HG03280 (cell line): ENCODE measurements at regions not wholly inside any gene's neighbourhood (a gene's known extent, or its start where the extent isn't known, plus 50 kb on each side); places are given as distances from the start of the nearest gene placed in this dataset.

Experiments used
- ATAC-seq: cut with Tn5 transposase; IDR thresholded peaks from one replicate; pipeline ENCODE4 v1.9.1; 2021; ENCODE audit warnings: mild to moderate bottlenecking, moderate library complexity; ENCODE audit not compliant: unreplicated experiment

DNA sequence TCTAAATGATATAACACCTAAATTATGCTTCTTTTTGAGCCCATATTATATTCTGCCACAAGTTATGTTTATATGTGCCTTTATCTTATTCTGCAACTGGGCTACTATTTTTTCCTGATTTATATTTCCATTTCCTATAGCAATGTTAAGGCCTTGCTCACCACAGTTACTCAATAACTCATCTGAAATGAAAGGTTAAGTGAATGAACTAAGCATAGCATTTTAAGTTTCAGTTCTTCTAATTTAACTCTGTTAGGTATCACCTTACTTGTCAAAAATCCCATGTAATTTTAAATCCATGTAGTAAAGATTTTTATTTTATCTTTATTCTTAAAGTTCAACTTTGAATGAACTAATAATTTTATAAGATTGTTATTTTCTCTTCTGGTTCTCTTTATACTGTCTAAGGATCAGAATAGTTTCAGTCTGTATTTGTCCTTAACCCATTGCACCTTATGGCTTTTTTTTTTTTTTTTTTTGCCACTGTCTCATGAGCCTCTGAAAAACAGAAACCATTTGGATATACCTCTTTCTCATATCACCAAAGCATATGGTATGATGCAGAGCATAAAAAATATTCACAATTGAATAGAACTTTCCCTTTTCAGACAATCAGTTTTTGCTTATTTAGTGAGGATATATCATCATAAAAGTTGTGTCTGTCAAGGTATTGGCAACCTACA is 301.8 kb upstream of the ZWINT start:
- ATAC-seq = no peak

DNA sequence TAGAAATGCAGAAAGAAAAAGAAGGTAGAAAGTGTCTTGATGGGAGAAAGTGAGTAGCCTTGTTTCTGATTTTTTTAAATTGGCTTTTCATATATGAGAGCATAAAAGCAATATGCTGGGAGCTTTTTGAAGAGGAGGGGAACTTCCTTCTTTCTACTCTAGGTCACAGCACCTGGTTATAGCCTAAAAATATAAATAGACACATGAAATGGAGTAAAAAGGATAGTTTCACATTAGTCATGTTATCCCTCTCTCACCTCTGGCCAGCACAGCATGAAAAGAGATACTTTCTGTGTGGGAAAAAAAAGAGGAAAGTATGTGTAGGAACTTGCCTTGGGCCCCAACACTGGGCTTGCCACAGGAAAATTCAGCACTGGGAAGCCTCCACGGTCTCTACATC is 292.2 kb upstream of the ZWINT start:
- ATAC-seq = no peak

DNA sequence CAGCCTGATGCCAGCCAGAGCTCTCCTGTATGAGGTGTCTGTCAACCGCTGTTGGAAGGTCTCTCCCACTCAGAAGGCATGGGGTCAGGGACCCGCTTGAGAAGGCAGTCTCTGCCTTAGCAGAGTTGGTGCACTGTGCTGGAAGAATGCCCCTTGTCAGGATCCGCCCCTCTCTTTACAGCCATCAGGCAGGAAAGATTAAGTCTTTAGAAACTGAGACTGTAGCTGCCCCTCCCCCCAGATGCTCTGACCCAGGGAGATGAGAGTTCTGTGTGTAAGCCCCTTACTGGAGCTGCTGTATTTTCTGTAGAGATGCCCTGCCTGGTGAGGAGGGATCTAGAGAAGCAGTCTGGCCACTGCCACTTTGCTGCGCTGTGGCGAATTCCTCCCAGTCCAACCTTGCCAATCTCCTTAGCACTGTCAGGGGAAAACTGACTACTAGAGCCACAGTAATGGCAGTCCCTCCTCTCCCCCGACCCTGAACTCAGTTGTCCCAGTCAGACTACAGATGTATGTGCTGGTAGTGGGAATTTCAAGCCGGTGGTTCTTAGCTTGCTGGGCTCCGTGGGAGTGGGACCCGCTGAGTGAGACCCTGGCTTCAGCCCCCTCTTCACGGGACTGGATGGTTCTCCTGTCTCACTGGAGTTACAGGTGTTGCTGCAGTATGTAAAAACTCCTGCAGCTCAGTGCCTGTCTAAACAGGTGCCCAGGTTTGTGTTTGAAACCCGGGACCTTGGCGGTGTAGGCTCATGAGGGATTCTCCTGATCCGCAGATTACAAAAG is 285.5 kb upstream of the ZWINT start:
- no peak for ATAC-seq

DNA sequence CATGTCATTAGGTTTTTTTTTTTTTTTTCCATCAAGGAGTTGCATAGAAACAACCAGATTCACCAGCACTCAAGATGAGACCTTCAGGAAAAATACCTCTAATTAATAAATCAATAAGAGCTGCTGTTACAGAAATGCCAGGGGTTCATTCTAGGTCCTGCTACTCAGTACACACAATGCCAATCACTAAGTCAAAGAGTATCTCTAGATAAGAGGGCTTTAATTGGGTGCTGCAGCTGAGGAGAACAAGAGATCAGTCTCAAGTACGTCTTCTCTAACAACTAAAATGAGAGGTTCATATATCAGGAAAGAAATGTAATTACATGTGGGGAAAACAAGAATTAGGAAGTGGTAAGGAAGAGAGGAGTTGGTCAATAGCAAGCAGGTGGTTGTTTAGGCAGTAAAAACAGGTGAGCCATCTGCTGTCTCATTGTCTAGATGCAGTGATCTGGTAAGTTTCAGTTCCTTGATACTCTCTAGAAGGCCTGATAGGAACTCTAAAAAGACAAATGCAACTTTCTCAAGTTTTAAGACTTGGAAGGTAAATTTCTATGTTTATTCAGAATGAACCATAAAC is 272.9 kb upstream of the ZWINT start:
- ATAC-seq = peak; percentile 91

DNA sequence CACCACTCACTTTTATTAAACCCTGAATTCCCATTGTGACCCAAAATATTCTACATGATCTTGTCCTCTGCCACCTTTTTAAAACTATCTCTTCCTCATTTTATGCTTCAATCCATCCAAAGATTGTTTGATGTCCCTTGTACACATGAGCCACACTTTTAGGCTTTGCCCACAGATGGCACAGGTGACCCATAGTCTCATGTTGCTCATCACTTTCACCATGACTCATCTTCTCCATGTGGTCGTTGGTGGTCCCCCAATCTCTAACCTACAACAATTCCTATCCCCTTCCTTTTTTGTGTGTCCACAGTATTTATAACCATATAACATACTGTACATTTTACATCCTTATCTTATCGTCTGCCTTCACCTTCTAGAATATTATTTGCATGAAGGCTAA is 271.5 kb upstream of the ZWINT start:
- no peak for ATAC-seq

DNA sequence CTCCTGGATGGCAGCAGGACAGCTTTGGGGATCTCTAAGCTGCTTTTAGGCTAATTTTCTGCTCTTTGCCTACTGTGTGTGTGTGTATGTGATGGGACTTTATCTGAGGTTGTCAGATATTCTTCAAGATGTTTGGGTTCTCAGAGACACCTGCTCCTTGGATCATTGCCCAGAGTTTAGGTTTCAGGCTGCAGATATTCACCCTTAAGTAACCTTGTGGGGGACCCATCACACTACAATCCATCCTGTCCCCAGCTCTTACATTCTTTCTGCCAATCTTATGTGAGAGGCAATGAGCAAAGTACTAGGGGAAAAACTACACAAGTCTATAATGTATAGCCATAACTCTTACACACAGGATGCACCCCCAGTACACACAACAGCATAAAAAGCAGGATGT is 263.0 kb upstream of the ZWINT start:
- ATAC-seq = no peak

DNA sequence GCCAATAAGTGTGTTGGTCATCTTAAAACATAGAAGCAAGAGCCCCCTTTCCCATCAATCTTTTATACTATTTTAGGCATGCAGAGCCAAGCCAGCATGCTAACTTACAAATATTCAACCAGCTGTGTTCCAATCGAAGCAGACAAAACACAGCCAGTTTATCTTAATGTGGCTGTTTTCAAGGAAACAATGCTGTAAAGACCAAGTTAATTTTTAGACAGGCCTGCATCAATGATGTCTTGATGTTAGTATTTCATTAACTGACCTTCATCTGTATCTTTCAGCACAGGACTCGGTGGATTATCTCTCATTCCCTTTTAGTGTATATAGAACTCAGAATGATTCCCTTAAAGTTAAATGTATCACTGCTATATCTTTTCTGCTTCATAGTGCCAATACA is 262.0 kb upstream of the ZWINT start:
- no peak for ATAC-seq

DNA sequence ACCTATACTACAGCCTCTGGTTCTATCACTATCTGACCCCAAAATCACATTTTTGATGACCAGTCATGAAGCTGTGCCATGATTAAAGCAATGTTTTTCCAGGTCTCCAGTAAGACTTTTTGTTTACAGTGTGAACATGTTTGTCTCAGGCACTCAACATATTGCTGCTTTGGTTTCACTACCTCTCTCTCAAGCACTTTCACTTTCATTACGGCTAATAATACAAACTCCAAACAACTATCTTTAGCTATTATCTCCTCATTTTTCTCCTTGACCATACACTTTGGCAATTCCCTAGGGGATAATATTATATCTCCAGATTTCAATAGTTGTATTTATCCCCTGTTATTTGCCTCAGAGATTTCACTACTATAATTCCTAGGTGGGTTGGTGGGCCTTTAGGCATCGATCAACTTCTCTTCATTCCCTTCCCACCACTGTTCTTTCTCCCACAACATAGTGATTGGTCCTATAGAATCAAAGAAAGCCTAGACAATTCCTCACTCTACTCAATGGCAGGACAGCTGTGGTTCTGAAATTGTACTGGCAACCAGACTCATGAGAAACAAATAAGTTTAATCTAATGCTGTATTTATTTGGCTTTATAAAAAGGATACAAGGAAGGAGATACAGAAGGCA is 261.4 kb upstream of the ZWINT start:
- ATAC-seq = peak; percentile 74

DNA sequence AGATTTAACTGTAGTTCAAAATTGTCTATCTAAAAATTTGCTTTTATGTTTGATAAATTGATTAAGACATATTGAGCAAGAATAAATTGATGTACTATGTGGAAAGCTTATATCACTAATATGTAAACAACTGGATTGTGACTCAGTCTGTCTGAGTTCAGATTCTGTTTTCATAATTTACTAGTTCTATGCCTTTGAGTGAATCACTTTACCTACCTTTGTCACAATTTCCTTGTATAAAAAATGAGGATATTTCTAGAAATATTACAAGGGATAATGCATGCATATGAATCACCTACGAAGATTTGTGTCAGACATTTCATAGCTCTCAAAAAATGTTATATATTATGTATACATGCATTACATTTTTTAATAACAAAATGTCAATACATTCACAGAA is 245.1 kb upstream of the ZWINT start:
- ATAC-seq = no peak

DNA sequence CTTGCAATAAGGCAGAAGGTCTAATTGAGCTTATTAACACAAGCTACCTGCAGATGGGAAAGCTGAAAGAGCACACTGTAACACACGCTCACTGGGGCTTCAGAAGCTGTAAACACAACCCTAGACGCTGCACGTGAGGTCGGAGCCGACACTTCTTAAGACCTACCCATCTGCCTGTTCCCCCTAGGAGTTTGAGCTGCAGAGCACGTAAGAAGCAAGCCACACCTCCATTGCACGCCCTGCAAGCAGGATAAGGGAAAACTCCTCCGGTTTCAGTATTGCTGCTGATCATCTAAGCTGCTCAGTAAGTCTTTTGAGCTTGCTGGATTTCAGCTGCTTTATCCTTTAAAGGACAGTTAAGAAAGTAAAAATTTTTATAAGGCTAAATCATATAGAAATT is 244.0 kb upstream of the ZWINT start:
- ATAC-seq = no peak

DNA sequence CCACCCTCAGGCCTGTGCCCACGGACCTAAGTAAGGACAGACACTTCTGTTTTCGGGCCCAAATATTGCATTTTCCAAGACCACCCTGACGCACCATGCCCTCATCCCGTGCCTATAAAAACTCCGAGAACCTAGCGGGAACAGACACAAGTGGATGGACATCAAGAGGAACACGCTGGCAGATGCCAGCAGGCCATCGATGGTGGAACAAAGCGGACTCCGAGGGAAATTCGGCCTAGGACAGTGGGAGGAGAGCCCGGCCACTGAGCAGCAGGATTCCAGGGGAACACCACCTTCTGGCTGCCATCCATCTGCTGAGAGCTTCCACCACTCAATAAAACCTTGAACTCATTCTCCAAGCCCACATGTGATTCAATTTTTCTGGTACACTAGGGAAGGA is 243.6 kb upstream of the ZWINT start:
- no peak for ATAC-seq

DNA sequence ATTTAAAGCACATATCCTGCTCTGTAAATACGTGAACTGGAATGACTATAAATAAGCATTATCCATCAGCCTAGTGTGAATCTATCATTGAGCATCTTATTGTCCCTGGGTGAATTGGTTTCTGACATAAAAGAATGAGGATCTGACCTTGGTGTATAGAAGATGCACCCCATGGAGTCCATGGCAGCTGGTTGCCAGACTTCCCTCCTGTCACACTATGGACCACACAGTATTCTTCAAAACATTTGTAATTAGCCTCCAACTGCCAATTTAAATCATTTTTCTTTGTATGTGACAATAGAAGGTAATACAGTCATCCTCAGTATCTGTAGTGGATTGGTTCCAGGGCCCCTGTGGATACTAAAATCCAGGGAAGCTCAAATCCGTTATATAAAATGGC is 238.1 kb upstream of the ZWINT start:
- ATAC-seq = no peak

DNA sequence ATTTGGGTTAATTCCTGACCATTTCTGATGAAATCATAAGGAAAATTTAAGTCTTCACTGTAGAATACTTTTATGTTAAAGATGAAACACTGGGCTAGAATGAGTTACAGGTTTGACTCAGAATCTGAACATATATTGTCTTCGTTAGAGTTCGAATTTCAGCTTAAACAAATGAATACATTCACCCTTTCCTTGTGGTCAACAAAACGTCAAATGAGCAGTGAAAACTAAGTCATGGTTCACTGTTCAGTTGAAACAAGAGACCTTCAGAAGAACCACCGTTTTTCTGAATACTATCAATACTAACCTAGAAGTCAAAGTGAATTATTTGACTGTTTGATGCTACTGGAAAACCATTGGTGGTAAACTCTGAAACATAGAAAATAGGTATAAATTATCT is 235.2 kb upstream of the ZWINT start:
- ATAC-seq = no peak

DNA sequence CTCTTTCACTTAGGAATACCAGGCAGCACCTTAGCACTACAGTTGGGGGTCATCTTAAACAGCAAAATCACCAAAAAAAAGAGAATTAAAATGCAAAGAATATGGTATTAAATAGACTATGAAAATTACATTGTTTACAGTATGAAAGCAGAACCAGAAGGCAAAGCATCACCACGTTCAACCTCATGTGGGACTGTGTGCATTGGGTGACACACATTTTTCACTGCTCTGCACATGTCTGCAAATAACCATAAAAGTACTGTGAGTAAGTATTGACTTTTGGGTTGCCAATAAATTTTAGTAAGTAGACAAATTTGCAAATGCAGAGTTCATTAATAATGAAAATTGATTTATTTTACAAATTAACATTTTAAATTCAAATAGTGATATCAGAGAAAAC is 232.1 kb upstream of the ZWINT start:
- ATAC-seq = no peak

DNA sequence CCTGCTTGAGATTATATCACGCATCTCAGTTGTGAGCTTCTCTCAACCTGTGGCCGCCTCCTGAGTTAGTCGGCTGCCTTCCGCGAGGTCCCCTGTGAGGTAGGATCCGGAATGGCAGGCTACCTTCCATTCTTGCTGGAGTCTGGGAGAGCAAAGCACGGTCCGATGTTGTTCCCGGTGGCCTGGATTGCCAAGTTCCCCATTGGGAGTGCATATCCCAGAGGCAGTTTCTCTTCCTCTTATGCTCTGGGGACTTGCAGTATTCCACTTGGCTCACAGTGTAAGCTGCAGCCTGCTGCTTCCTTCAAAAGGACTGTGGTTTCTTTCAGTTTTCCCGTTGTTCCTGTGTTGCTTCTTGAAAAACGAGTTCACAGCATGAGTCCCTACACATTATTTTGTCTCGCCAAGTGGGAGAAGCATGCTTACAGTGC is 225.4 kb upstream of the ZWINT start:
- no peak for ATAC-seq

DNA sequence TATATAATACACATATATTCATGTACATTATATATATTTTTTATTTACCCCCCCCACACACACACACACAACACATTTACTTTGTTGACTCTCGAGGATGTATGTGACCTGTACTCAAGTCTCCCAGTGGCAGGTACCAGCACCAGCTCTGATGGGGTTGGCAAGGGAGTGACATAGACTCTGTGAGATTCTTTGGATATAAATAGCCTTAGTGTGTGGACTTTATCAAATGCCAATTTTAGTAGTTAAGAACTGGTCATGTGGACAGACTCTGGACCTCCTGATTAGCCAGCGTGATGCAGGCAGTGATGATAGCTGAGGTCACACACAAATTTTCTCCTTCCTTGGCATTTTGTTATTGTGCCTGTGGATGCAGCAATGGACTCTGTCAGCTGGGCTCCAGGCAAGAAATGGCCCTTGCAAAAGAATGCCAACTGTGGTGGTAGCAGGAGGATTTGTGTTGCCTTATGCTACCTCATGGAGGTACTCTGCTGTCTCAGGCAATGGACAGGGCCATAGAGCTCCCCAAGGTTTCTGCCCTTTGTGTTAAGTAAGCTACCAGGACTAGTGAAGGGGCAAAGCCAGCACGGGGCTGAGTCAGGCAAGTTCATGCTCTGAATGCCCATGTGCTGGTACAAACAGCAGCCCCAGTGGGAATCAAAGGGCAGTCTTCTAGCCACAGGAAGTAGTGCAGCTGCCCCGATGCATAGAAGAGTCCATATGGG is 224.6 kb upstream of the ZWINT start:
- no peak for ATAC-seq

DNA sequence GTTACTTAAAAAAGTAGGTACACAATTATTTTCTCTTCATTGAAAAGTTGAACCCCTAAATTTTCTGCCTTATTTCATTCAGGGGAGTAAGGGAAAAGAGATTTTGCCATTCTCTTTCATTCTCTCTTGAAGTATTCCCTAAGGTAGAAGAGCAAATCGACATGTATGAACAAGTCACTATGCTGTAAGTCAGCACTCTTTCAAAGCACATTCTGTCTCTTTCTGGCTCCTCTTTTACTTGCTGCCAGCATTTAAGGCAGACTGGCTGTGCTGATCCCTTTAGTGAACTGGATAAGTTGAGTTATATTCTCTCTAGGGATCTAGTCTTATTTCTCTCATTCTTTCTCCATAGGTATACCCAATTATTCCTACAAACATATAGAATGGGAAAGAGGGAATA is 222.3 kb upstream of the ZWINT start:
- ATAC-seq = no peak

DNA sequence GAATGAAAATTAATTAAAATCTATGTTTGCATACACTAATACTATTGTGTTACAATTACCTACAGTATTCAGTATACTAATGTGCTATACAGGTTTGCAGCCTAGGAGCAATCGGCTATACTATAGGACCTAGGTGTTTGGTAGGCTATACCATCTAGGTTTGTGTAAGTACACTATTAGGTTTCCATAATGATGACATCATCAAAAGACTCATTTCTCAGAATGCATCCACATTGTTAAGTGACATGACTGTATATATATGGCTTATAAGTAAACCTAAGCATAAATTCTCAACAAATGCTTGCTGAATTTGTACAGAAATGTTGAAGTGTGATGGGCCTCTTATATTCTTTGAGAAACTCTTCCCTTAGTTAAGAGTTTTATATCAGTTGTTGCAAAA is 206.5 kb upstream of the ZWINT start:
- ATAC-seq = no peak

DNA sequence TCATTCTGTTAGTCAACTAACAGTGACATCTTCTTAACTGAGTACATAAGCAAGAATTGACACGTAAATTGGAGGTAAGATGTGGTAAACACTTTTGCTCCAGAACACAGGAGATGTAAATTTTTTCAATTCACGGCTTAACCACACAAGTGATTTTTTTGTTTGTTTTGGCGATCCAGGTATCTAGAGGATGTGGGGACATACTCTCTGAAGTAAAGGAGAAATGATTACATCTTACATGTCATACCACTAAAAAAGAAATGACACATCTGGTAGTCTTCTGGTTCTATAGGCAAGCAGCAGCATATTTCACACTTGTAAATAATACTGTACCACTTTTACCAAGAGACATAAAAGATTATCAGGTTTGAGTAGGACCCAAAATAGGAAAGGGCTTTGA is 200.3 kb upstream of the ZWINT start:
- ATAC-seq = no peak

DNA sequence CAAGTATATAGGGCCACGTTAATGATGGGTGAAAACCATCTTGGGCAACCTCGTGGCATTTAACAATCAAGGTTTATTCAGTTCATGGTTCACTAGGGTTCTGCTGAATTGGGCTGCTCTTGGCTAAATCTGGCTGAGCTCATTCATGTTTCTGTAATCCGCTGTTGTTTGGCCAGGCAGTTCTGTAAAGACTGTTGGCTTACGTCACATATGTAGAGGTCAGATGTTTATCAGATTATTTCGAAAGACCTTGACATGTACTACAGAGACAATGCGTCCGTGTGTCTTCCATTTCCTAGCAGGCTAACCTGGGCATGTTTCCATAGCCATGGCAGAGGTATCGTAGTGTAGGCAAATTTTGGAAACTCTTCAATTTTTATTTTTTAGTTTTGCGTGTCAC is 190.0 kb upstream of the ZWINT start:
- ATAC-seq = no peak

DNA sequence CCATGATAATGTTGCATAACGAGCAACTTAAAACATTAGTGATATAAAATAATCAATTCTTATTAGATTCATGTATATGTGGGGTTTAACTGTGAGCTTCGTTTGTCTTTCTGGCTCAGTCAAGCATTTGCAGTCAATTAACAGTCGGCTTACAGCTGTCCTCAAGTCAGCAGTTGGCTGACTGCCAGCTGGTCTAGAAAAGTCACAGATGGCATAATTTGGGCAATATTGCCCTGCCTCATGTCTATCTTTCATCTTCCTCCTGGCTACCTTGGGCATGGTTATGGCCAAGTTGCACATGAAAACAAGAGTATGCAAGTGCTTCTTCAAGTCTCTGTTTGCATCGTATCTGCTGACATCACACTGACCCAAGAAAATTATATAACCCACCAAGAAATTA is 186.1 kb upstream of the ZWINT start:
- ATAC-seq = no peak
